ENCODE measurements at regions not wholly inside any gene's neighbourhood (a gene's known extent, or its start where the extent isn't known, plus 50 kb on each side); places are given as distances from the start of the nearest gene placed in this dataset.

GRCh38 chr13:57784633-57785032 lies 153.1 kb downstream of the PCDH17 start:
- TF ChIP-seq CTCF (IDR thresholded peaks at IDR 0.05), result no peak
- ATAC-seq (ENCODE audit: low FRiP score) (no peak), DNase-seq (ENCODE audit: low spot score) (no peak)

GRCh38 chr13:57787058-57787791 lies 155.7 kb downstream of the PCDH17 start:
- no peak for TF ChIP-seq CTCF (IDR thresholded peaks at IDR 0.05)
- ATAC-seq (ENCODE audit: low FRiP score) (no peak), DNase-seq (ENCODE audit: low spot score) (no peak)

GRCh38 chr13:57799624-57800023 lies 168.1 kb downstream of the PCDH17 start:
- ATAC-seq (ENCODE audit: low FRiP score), result no peak
- no peak for DNase-seq (ENCODE audit: low spot score)
- TF ChIP-seq CTCF (IDR thresholded peaks at IDR 0.05), result no peak

GRCh38 chr13:57813651-57814050 lies 182.1 kb downstream of the PCDH17 start:
- no peak for ATAC-seq (ENCODE audit: low FRiP score)
- no peak for TF ChIP-seq CTCF (IDR thresholded peaks at IDR 0.05)

GRCh38 chr13:57815600-57815999 lies 184.1 kb downstream of the PCDH17 start:
- TF ChIP-seq CTCF (IDR thresholded peaks at IDR 0.05), result no peak
- no peak for ATAC-seq (ENCODE audit: low FRiP score)
- DNase-seq (ENCODE audit: low spot score), result no peak

More at GRCh38 chr13:57813651-57814050, 182.1 kb downstream of the PCDH17 start:
- no peak for DNase-seq (ENCODE audit: low spot score)

GRCh38 chr13:57820924-57821323 lies 189.4 kb downstream of the PCDH17 start:
- no peak for ATAC-seq (ENCODE audit: low FRiP score)
- DNase-seq (ENCODE audit: low spot score), result no peak
- no peak for TF ChIP-seq CTCF (IDR thresholded peaks at IDR 0.05)

GRCh38 chr13:57823704-57824103 lies 192.2 kb downstream of the PCDH17 start:
- ATAC-seq (ENCODE audit: low FRiP score) (no peak), DNase-seq (ENCODE audit: low spot score) (no peak)
- TF ChIP-seq CTCF (IDR thresholded peaks at IDR 0.05), result no peak
